ENCODE measurements at regions not wholly inside any gene's neighbourhood (a gene's known extent, or its start where the extent isn't known, plus 50 kb on each side); places are given as distances from the start of the nearest gene placed in this dataset.

GRCh38 chr7:19364950-19365349 is 219.7 kb upstream of the FERD3L start (continued):
- TF ChIP-seq ZNF274 (IDR thresholded peaks at IDR 0.05; ENCODE audit: borderline replicate concordance, extremely low read depth, low read length) (no peak), GTF2F1 (IDR thresholded peaks at IDR 0.05; ENCODE audit: borderline replicate concordance, low read depth, low read length) (no peak), ASH2L (IDR thresholded peaks at IDR 0.05; ENCODE audit: low read length) (no peak), TAF1 (IDR thresholded peaks at IDR 0.05; ENCODE audit: low read depth, low read length) (no peak)
- TF ChIP-seq, protein P1, sequence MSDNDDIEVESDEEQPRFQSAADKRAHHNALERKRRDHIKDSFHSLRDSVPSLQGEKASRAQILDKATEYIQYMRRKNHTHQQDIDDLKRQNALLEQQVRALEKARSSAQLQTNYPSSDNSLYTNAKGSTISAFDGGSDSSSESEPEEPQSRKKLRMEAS (IDR thresholded peaks at IDR 0.05) = no peak

Measured in H1 (cell line).